ENCODE measurements at regions not wholly inside any gene's neighbourhood (a gene's known extent, or its start where the extent isn't known, plus 50 kb on each side); places are given as distances from the start of the nearest gene placed in this dataset.
A peak's percentile ranks its signal among the peaks of the same experiment; 100 is the strongest.

- DNase-seq = peak; percentile 14
Observed at GRCh38 chr6:91633374-91634111, 1046.7 kb upstream of the MAP3K7 start.

GRCh38 chr6:91632308-91632707 lies 1045.4 kb upstream of the MAP3K7 start:
- DNase-seq = no peak

- no peak for DNase-seq
Observed at GRCh38 chr6:91631227-91631626, 1044.4 kb upstream of the MAP3K7 start.

- DNase-seq = no peak
Observed at GRCh38 chr6:91626911-91627310, 1040.0 kb upstream of the MAP3K7 start.

GRCh38 chr6:91613481-91613880 lies 1026.6 kb upstream of the MAP3K7 start:
- DNase-seq = no peak

- DNase-seq = no peak
Observed at GRCh38 chr6:91611190-91611589, 1024.3 kb upstream of the MAP3K7 start.

GRCh38 chr6:91608428-91608827 lies 1021.6 kb upstream of the MAP3K7 start:
- no peak for DNase-seq

- no peak for DNase-seq
Observed at GRCh38 chr6:91606148-91606901, 1019.5 kb upstream of the MAP3K7 start.

- DNase-seq = no peak
Observed at GRCh38 chr6:91600561-91600960, 1013.7 kb upstream of the MAP3K7 start.

GRCh38 chr6:91590191-91590590 lies 1003.3 kb upstream of the MAP3K7 start:
- no peak for DNase-seq

- DNase-seq = no peak
Observed at GRCh38 chr6:91580635-91581034, 993.8 kb upstream of the MAP3K7 start.

GRCh38 chr6:91575032-91575431 lies 988.2 kb upstream of the MAP3K7 start:
- no peak for DNase-seq

- no peak for DNase-seq
Observed at GRCh38 chr6:91573826-91574416, 987.0 kb upstream of the MAP3K7 start.

GRCh38 chr6:91572878-91573277 lies 986.0 kb upstream of the MAP3K7 start:
- DNase-seq = no peak

- no peak for DNase-seq
Observed at GRCh38 chr6:91569071-91569470, 982.2 kb upstream of the MAP3K7 start.

GRCh38 chr6:91566467-91566866 lies 979.6 kb upstream of the MAP3K7 start:
- no peak for DNase-seq

GRCh38 chr6:91565207-91565606 lies 978.3 kb upstream of the MAP3K7 start:
- DNase-seq = no peak

GRCh38 chr6:91562955-91563354 lies 976.1 kb upstream of the MAP3K7 start:
- DNase-seq = no peak

- DNase-seq = no peak
Observed at GRCh38 chr6:91560409-91560808, 973.5 kb upstream of the MAP3K7 start.

- DNase-seq = no peak
Observed at GRCh38 chr6:91540902-91541301, 954.0 kb upstream of the MAP3K7 start.

GRCh38 chr6:91539456-91539855 lies 952.6 kb upstream of the MAP3K7 start:
- no peak for DNase-seq

GRCh38 chr6:91538622-91539021 lies 951.8 kb upstream of the MAP3K7 start:
- DNase-seq = no peak

- DNase-seq = no peak
Observed at GRCh38 chr6:91534614-91535013, 947.7 kb upstream of the MAP3K7 start.

Measured in renal pelvis (tissue), 1 donor.